GM12878 (cell line): ENCODE measurements at regions not wholly inside any gene's neighbourhood (a gene's known extent, or its start where the extent isn't known, plus 50 kb on each side); places are given as distances from the start of the nearest gene placed in this dataset.

Experiments used
- ATAC-seq: fragments of 200-7000 bp; cut with Tn5 transposase; 3 replicates; pipeline ENCODE4 v1.9.1; 2020; ENCODE audit warnings: mild to moderate bottlenecking, moderate library complexity
- BruUV-seq: library from RNA; stranded (reverse); fragments of 400-500 nt; replicated peaks from 2 replicates; lab custom pipeline; 2021; lab: Mats Ljungman, UMichigan
- CTCF ChIA-PET: fragments of 300-600 bp; sonication (Branson Sonifier 250); formaldehyde crosslinking; extraction: SDS; loops from one replicate; lab custom pipeline; 2021; ENCODE audit warnings: inconsistent platforms; lab: Yijun Ruan, JAX
- POLR2A ChIA-PET: fragments of 350-600 bp; formaldehyde crosslinking; extraction: SDS; loops from one replicate; lab custom pipeline; 2021; ENCODE audit warnings: inconsistent platforms; lab: Charles Lee
- RAD21 ChIA-PET: fragments of 300-600 bp; sonication (Branson Sonifier 250); formaldehyde crosslinking; loops from one replicate; lab custom pipeline; 2023; ENCODE audit warnings: antibody characterized with exemption; ENCODE audit not compliant: unreplicated experiment; lab: Charles Lee
- SMC1A ChIA-PET: fragments of 300-600 bp; sonication (Branson Sonifier 250); formaldehyde crosslinking; loops from one replicate; lab custom pipeline; 2023; ENCODE audit not compliant: unreplicated experiment, uncharacterized antibody; lab: Charles Lee
- DNase-seq: peaks from one replicate; pipeline ENCODE4 v3.0.0-alpha.2; 2011; ENCODE audit warnings: low read depth, low spot score
- FAIRE-seq: peaks from 3 replicates; lab custom pipeline; 2011; peaks lifted over from hg19 to GRCh38; lab: Jason Lieb, UNC
- H2AFZ ChIP-seq: 2 replicates; pipeline ENCODE4 v1.6.0; 2011; ENCODE audit warnings: low read depth, low read length, control low read depth; ENCODE audit not compliant: control insufficient read depth
- H3K27ac ChIP-seq: 2 replicates; pipeline ENCODE4 v1.5.1; 2011; ENCODE audit warnings: control low read depth; ENCODE audit not compliant: control insufficient read depth, insufficient read depth
- H3K27me3 ChIP-seq, 2 experiments: replicated peaks in 1 of 2; 2 replicates each; pipeline versions ENCODE4 v1.6.0 to v1.6.1; 2011; ENCODE audit warnings: low read length in 1 of 2; ENCODE audit not compliant: control insufficient read depth in 2 of 2, insufficient read depth in 2 of 2
- H3K36me3 ChIP-seq, 2 experiments: 2 replicates each; pipeline ENCODE4 v1.5.1; 2011; ENCODE audit warnings: low read length in 1 of 2; ENCODE audit not compliant: control insufficient read depth in 2 of 2, insufficient read depth in 2 of 2
- H3K4me1 ChIP-seq: 2 replicates; pipeline ENCODE4 v1.6.1; 2011; ENCODE audit warnings: mild to moderate bottlenecking, low read length, moderate library complexity, mixed read lengths; ENCODE audit not compliant: control insufficient read depth, insufficient read depth
- H3K4me2 ChIP-seq: 2 replicates; pipeline ENCODE4 v1.6.0; 2011; ENCODE audit warnings: control low read depth; ENCODE audit not compliant: control insufficient read depth, insufficient read depth
- H3K4me3 ChIP-seq: fragments of 200-600 bp; sonication (generic); 2 replicates; pipeline ENCODE4 v1.5.1; 2016
- H3K79me2 ChIP-seq: 2 replicates; pipeline ENCODE4 v1.6.0; 2011; ENCODE audit warnings: low read length; ENCODE audit not compliant: control insufficient read depth, insufficient read depth
- H3K9ac ChIP-seq: 2 replicates; pipeline ENCODE4 v1.8.0; 2011; ENCODE audit warnings: low read length, control low read depth, mixed read lengths; ENCODE audit not compliant: control insufficient read depth, insufficient read depth
- H3K9me3 ChIP-seq: replicated peaks from 3 replicates; pipeline ENCODE4 v1.5.1; 2011; ENCODE audit warnings: mild to moderate bottlenecking, low read length; ENCODE audit not compliant: control insufficient read depth, insufficient read depth
- H4K20me1 ChIP-seq: 2 replicates; pipeline ENCODE4 v1.6.0; 2011; ENCODE audit not compliant: control insufficient read depth, insufficient read depth
- BCL3 ChIP-seq: IDR thresholded peaks from 2 replicates; pipeline ENCODE4 v1.6.1; 2011; ENCODE audit warnings: borderline replicate concordance, low read depth, mild to moderate bottlenecking, moderate library complexity, low read length; ENCODE audit not compliant: insufficient read depth, poor library complexity, severe bottlenecking
- E2F4 ChIP-seq: IDR thresholded peaks from 2 replicates; pipeline ENCODE4 v1.6.1; 2012; ENCODE audit warnings: low read depth, low read length, improper control_type of control experiment
- IKZF2 ChIP-seq, 2 experiments: fragments of 450-650 bp; IDR thresholded peaks; 2 replicates each; pipeline ENCODE4 v1.6.1; 2017; ENCODE audit warnings: mild to moderate bottlenecking in 2 of 2, moderate library complexity in 2 of 2
- SMARCA5 ChIP-seq: fragments of 450-650 bp; IDR thresholded peaks from 2 replicates; pipeline ENCODE4 v1.6.1; 2017; ENCODE audit warnings: mild to moderate bottlenecking
- TBL1XR1 ChIP-seq: IDR thresholded peaks from 2 replicates; pipeline ENCODE4 v1.6.1; 2012; ENCODE audit warnings: low read depth, low read length, improper control_type of control experiment
- TCF7 ChIP-seq: IDR thresholded peaks from 2 replicates; pipeline ENCODE4 v1.6.1; 2014; ENCODE audit warnings: antibody characterized with exemption, borderline replicate concordance
- ZBTB40 ChIP-seq: fragments of 450-650 bp; IDR thresholded peaks from 2 replicates; pipeline ENCODE4 v1.6.1; 2016; ENCODE audit warnings: mild to moderate bottlenecking, moderate library complexity, borderline replicate concordance
- WGBS: methylation state at CpG from one replicate; pipeline ENCODE4 v1.1.6; 2016; ENCODE audit warnings: low lambda C conversion rate; ENCODE audit not compliant: insufficient replicate concordance, insufficient coverage; ENCODE audit errors: missing lambda C conversion rate; 5-methylcytosine and 5-hydroxymethylcytosine counted together
- in situ Hi-C: fragments of 300-500 bp; cut with MboI; formaldehyde crosslinking; loops from 9 replicates; pipeline ENCODE4 v1.14.3; 2018; ENCODE audit warnings: mixed read lengths
- intact Hi-C: fragments of 100-400 bp; cut with micrococcal nuclease; formaldehyde crosslinking; loops from one replicate; pipeline ENCODE4 v1.14.2; 2022; ENCODE audit not compliant: unreplicated experiment

GRCh38 chr3:194939532-194939909 lies 253.8 kb downstream of the FAM43A start:
- Histone ChIP-seq H3K79me2 (no peaks in the 10 kb centered on the region), H4K20me1 (no peaks in the 10 kb centered on the region), H2AFZ (no peak overlapping the region), H3K27ac (no peak overlapping the region), H3K4me3 (no peak overlapping the region), H3K9me3 (no peaks in the 10 kb centered on the region), H3K4me2 (no peak overlapping the region), H3K36me3 (no peaks in the 10 kb centered on the region), H3K4me1 (no peaks in the 10 kb centered on the region), H3K9ac (no peak overlapping the region), H3K27me3 (no peaks in the 10 kb centered on the region)
- CTCF ChIA-PET, result no interaction called here
- no TSS peak for BruUV-seq
- RAD21 ChIA-PET, result no interaction called here
- SMC1A ChIA-PET, result no interaction called here
- FAIRE-seq (no peak), DNase-seq (no peak), ATAC-seq (no peak)
- 33% methylated on average over 6 of the region's 6 CpGs for WGBS
- POLR2A ChIA-PET, result no interaction called here
- in situ Hi-C loops, result no loop called here
- intact Hi-C loops, result no loop called here
- TF ChIP-seq SMARCA5 (no peak), TCF7 (no peak), IKZF2 (IDR thresholded peaks at IDR 0.05) (no peak), ZBTB40 (no peak), E2F4 (no peak), TBL1XR1 (no peak), BCL3 (no peak)
